Type B pancreatic cell (in vitro differentiated cells): ENCODE measurements at regions not wholly inside any gene's neighbourhood (a gene's known extent, or its start where the extent isn't known, plus 50 kb on each side); places are given as distances from the start of the nearest gene placed in this dataset.

Experiments used
- DNase-seq: peaks from one replicate; pipeline ENCODE4 v3.0.0; 2021; ENCODE audit warnings: mixed read lengths; ENCODE audit not compliant: unreplicated experiment; ENCODE audit errors: extremely low spot score
- H3K27ac Mint-ChIP-seq: 2 replicates; pipeline ENCODE4 v1.8.0; 2021; ENCODE audit warnings: mild to moderate bottlenecking, mixed read lengths
- H3K27me3 Mint-ChIP-seq: 2 replicates; pipeline ENCODE4 v1.8.0; 2021; ENCODE audit warnings: mixed read lengths
- H3K36me3 Mint-ChIP-seq: 2 replicates; pipeline ENCODE4 v1.8.0; 2021; ENCODE audit warnings: mixed read lengths
- H3K4me1 Mint-ChIP-seq: one replicate; pipeline ENCODE4 v1.8.0; 2021; ENCODE audit warnings: mixed read lengths; ENCODE audit not compliant: unreplicated experiment
- H3K4me3 Mint-ChIP-seq: 2 replicates; pipeline ENCODE4 v1.8.0; 2021; ENCODE audit warnings: mild to moderate bottlenecking, mixed read lengths
- H3K9me3 Mint-ChIP-seq: 2 replicates; pipeline ENCODE4 v1.8.0; 2021; ENCODE audit warnings: mixed read lengths
- TF ChIP-seq, protein P1 (sequence below): fragments of 200-600 bp; sonication (generic); conservative IDR thresholded peaks from 2 replicates; pipeline ENCODE4 v1.5.0; 2021; ENCODE audit warnings: antibody characterized with exemption, mild to moderate bottlenecking

- Mint-ChIP-seq H3K36me3 (peaks cover 9% of the 10 kb centered on the region), H3K27me3 (no peaks in the 10 kb centered on the region), H3K4me1 (no peaks in the 10 kb centered on the region), H3K27ac (no peak overlapping the region), H3K4me3 (no peak overlapping the region), H3K9me3 (no peaks in the 10 kb centered on the region)
- no peak for DNase-seq
- TF ChIP-seq, protein P1, sequence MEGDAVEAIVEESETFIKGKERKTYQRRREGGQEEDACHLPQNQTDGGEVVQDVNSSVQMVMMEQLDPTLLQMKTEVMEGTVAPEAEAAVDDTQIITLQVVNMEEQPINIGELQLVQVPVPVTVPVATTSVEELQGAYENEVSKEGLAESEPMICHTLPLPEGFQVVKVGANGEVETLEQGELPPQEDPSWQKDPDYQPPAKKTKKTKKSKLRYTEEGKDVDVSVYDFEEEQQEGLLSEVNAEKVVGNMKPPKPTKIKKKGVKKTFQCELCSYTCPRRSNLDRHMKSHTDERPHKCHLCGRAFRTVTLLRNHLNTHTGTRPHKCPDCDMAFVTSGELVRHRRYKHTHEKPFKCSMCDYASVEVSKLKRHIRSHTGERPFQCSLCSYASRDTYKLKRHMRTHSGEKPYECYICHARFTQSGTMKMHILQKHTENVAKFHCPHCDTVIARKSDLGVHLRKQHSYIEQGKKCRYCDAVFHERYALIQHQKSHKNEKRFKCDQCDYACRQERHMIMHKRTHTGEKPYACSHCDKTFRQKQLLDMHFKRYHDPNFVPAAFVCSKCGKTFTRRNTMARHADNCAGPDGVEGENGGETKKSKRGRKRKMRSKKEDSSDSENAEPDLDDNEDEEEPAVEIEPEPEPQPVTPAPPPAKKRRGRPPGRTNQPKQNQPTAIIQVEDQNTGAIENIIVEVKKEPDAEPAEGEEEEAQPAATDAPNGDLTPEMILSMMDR, result no peak
These were observed 59.1 kb upstream of the WIPF1 start for GRCh38 chr2:174656676-174657176.

DNA sequence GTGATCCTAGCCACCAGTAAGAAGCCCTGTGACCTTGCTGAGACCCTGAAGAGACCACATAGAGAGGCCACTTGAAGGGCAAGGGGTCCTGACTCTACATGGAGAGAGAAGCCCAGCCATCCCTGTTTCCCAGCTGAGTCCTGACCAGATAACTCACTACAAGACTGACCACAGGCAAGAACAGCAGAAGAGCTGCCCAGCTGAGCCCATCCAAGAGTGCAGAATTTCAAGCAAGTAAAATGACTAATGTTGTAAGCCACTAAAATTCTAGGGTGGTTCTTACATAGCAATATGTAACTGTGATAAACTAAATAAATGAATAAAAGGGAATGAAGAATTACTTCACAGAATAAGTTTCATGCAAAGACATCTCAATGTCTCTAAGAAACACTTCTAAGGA, 58.4 kb upstream of the WIPF1 start:
- H3K36me3 Mint-ChIP-seq, result peaks cover 9% of the 10 kb centered on the region

DNA sequence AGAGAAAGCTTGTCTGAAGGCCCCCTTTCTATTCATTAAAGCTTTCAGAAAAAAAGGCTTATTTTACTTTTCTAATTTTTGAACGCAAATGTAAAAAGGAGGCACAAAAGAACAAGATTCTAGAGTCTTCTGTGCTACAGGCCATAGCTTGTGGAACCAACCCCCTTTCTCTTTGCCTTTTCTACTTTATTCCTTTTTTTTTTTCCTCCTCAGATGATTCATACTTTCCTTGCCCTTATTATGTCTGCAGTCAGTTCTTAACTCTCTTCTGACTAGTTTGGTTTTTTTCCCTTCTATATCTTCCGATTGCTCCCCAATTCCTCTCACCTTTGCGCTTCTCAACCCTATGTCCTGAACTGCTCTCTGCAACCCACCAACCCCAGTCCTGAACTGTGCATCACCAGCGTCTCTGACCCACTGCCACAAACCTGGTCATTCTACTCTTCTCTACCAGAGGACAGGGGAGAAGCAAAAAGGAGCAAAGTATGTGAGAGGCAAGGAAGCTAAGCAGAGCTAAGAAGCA, 56.9 kb upstream of the WIPF1 start:
- Mint-ChIP-seq H3K4me3 (no peak overlapping the region), H3K27ac (no peak overlapping the region)

More for the DNA sequence above, 58.4 kb upstream of the WIPF1 start:
- TF ChIP-seq, protein P1, result no peak
- no peak overlapping the region for H3K27ac Mint-ChIP-seq
- no peak for DNase-seq
- H3K4me1 Mint-ChIP-seq, result no peaks in the 10 kb centered on the region
- no peaks in the 10 kb centered on the region for H3K27me3 Mint-ChIP-seq
- no peak overlapping the region for H3K4me3 Mint-ChIP-seq
- H3K9me3 Mint-ChIP-seq, result no peaks in the 10 kb centered on the region

DNA sequence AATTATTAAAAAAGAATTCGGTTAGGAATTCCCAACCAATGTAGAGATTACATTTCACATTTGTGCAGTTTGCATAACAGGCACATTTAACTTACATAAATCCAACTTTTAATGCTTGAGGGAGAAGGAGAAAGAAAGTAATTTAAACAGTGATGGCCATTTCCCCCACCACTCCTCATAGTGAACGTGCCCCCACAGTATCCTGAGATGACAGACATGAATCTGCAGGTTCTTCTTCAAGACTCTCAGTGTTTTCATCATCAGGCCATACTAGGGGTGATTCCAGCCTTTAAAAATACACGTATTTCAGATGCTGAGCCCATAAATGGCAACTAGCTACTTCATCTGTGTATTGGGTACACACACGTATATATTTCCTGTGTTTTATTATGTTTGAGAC, 51.3 kb upstream of the WIPF1 start:
- Mint-ChIP-seq H3K27ac (no peak overlapping the region), H3K9me3 (peaks cover 24% of the 10 kb centered on the region), H3K4me3 (no peak overlapping the region), H3K36me3 (peaks cover 15% of the 10 kb centered on the region), H3K4me1 (no peaks in the 10 kb centered on the region), H3K27me3 (no peaks in the 10 kb centered on the region)
- no peak for DNase-seq
- TF ChIP-seq, protein P1, result no peak

More for the DNA sequence above, 56.9 kb upstream of the WIPF1 start:
- Mint-ChIP-seq H3K9me3 (peaks cover 8% of the 10 kb centered on the region), H3K27me3 (no peaks in the 10 kb centered on the region), H3K4me1 (no peaks in the 10 kb centered on the region), H3K36me3 (peaks cover 11% of the 10 kb centered on the region)
- DNase-seq, result no peak
- TF ChIP-seq, protein P1, result no peak
